Left hindlimb (tissue), 1 donor: ENCODE measurements at regions not wholly inside any gene's neighbourhood (a gene's known extent, or its start where the extent isn't known, plus 50 kb on each side); places are given as distances from the start of the nearest gene placed in this dataset.

Experiments
- DNase-seq: peaks from one replicate; pipeline ENCODE4 v3.0.0-alpha.2; 2018

DNA sequence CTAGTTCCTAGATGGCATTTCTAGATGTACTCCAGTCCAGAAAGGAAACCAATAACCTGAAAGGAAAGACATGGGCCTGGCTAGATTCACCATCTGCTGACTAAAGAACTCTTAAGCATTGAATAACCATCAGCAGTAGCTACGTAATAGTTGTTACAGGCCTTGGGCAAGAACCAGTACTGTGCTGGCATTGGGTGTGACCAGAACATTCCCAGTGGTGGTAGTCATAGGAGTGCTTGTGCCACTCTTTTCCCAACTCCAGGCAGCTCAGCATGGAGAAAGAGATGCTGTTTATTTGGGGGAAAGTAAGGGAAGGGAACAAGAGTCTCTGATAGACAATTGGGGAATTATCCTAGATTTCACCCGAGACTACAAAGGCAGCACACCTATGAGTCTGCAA lies 333.3 kb downstream of the SLC16A7 start:
- DNase-seq = no peak

DNA sequence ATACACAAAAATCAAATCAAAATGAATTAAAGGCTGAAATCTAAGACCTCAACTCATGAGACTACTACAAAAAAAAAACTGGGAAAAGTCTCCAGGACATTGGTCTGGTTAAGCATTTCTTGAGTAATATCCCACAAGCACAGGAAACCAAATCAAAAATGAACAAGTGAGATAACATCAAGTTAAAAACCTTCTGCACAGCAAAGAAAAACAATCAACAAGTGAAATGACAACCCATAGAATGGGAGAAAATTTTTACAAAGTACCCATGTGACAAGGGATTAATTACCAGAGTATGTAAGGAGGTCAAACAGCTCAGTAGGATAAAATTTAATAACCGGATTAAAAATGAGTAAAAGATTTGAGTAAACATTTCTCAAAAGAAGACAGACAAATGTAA lies 338.7 kb downstream of the SLC16A7 start:
- no peak for DNase-seq

DNA sequence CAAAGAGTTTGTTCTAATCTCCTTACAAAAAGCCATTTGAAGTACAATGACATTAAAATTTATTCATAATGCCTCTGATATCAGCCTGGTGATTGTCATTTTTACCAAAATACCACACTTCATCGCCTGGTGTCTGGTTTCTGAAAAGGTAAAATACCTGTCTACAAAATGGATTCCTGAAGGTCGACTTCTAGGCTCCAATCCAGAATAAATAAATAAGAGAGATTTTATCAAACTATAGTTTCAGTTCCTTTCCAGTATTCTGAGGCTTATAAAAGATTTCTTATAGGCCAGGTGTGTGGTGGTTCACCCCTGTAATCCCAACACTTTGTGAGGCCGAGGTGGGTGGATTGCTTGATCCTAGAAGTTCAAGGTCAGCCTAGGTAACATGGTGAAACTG lies 340.7 kb downstream of the SLC16A7 start:
- DNase-seq = no peak

DNA sequence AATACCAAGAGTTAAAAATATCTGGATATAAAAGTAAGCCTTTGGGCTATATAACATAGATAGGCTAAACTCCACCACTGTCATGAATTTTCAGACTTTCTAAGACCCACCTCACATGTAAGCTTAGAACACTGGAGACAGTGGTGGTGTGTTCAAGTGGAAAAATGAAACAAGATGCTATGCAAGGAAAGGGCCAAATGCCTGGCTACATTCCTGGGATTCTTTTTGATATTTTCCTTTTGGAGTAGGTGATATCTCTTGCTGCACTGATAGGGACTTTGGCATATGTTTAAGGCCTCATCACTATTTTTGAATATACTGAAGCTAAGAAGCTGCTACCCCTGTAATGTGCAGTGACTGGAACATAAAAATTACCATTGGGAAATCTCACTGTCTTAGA lies 341.3 kb downstream of the SLC16A7 start:
- no peak for DNase-seq

DNA sequence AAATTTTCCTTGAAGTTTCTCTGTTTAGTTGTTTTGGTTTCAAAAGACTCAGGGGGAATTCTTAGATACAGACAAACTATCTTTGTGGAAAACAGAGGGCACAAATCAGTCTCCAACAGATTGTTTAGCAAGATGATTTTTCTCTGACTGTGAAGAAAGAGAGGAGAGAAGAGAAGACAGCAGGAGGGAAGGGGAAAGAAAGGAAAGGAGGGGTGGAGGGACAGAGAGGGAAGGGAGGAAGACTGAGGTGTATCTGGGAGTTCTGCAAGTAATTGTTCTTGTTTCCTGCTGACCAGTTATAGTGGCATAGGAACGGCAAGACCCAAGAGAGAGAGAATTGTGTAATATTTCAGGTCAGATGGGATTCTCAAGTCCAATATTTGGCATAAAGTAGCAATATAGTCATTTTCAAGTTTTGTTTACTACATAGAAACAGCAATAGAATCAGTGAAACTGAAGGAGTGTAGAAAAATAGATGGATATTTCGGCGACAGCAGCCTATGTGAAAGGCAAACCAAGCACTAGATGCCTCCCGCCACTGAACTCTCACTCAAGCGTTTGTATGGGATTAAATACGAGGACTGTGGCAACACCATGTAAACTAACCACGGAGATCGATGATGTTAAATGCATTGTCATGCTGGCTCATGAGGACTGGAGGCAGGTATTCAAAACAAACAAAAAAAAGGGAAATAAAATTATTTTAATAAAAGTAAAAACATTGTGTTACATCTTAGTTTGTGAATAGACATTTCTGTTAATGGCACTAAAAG lies 342.5 kb downstream of the SLC16A7 start:
- DNase-seq = no peak

DNA sequence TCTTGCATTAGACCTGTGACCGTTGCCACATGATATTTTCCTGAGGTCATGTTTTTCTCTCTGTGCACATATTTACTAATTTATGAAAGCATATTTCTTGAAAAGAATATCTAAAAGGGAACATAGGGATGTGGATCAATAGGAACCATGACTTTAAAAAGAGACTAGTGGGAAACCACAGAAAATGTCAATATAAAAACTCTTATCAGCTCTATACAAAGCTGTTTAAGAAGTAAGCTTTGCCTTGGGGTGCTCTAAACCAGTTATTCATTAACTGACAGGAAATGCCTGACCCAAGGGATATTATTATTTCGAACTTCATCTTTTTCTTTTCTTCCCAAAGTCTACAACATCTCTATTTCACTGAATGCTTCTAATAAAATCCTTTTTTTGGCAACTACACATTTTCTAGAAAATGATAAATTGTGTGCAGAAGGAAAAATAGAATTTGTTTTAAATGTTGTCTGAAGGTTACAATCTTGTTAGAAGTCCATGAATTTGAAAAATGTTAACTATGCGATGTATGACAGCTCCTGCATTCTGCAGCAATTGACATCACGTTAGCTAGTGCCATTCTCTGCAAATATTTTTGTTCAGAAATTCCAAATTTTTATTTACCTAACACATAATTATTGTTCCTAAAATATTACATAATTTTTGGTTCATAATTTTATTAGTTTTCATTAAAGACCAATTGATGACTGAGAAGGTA lies 345.0 kb downstream of the SLC16A7 start:
- no peak for DNase-seq

DNA sequence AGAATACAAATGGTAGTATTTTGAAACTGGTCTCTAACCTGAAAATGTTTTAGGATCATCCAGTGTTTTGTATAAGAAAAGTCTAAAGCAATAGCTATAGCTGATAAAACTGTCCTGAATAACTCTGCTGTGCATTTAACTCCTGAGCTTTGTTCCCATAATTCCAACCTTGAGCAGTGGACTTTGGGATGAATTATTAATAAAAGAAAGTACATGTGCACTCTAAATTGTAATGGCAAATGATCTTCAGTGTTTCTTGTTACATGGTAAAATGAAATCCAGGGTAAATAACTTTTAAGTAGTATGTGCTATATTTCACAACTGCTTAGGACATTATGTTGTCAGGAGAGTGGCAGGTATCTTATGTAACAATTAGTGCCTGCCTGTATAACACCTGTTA lies 345.6 kb downstream of the SLC16A7 start:
- DNase-seq = no peak

DNA sequence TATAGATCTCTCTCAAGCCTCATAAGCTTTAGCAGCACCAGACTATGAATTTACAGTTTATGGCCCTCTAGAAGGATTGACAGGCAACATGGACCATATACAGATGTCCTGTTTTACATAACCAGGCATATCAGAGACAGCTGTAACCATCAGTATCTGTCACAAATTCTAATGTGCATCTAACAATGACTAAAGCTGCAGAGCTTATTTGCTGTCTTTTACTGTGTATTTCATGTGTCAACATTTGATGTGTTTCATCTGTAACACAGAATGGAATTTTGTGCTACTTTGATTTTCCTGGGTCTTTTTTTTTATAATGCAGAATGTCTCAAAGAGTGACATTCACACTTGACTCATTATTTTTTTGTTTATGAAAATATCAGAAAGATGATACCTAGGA lies 348.3 kb downstream of the SLC16A7 start:
- DNase-seq = no peak

DNA sequence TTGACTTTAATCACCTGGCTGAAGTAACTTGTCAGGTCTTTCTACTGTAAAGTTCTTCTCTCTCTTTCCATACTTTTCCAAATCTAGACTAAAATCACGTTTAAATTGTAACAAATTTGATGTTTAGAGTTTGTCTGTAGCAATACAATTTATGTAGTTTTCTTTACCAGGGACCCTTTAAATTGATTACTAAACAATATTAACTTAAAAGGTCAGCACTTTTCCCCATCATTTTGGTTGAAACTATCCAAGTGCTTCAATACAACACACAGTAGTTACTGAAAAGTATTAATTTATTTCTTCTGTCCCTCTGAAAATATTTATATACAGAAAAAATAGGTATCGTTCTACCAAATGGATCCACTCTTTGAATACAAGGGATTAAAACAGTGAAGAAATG lies 350.8 kb downstream of the SLC16A7 start:
- no peak for DNase-seq

DNA sequence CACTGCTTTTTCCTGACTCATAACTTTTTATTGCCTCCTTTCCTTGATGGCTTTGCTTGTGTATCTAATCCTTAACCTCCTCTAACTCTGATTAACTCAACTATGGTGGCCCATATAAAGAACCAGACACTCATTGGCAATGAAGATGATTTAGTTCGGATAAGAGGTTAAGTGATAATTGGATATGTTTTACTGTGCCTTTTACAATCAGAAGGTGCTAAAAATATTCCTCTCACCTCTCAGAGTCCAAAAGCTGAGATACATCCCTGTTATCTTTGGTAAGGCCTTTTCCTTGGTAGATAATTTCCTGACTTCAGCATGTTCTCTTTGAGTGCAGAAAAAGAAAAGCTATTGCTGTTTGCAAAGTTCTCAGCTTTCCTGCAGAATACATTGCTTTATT lies 367.7 kb downstream of the SLC16A7 start:
- no peak for DNase-seq

DNA sequence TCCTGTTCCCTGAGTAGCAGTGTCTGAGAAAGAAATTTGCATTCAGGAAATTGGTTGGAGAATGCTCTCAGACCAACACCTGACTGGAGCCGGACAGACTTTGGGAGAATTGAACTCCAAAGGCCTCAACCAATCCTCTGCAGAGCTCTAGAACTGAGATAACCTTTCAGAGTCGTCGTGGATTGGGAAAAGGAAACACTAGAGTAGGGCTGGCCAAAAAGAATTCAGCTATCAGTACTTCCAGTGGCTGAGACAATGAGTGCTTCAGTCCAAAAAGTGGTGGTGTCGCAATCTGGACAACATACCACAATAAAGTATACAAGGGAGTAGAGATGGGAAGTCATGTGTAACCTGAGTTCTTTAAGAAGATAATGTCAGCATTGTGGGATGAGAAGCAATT lies 377.1 kb downstream of the SLC16A7 start:
- DNase-seq = no peak

DNA sequence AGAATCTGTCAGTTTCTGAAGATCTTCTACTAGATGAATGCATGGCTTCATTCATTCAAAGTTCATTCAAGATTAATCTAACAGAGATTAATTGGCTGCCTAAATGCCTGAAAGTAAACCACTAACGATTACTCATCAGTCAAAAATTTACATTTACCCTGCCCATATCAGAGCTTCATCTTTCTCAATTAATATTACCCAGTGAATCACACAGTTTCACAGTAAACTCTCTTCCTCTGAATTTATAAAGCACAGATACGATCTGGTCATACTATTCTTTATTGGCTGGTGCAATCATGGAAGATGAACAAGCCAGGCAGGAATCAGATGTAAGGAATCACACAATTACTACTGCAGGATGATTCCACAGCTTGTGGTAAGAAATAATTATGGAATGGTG lies 377.7 kb downstream of the SLC16A7 start:
- no peak for DNase-seq

DNA sequence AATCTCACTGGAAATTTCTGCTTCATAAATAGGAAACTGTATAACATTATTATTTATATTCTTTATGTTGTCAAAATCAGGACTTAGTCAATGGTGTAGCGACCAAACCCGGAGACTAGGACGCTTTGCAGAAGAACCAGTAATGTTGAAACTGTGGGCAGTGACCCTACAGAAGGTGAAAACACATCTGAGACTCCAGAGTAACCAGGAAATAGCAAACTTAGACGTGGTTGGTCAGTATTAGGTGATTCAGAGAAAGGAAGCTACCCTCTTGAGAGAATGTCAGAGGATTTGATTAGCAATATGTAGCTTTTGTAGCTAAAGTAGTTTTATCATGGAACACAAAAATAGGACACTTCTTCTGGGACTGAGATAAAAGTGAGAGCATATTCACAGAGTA lies 381.9 kb downstream of the SLC16A7 start:
- DNase-seq = no peak

DNA sequence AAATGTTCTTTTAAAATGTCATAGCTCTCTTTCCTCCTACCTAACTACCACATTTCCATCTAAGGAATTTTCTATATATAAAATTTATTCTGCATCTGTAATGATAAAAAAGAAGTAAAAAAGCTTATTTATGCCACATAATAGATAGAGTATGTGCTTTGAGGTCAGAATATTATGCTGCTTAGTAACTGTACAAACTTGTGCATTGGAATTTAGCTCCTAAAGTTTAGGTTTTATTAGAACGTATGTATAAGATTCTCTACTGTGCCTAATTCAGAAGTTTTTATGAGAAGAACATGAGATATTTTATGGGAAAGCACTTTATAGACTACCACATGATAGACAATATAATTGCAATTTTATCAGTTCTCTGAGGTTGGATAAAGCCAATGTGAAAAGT lies 384.6 kb downstream of the SLC16A7 start:
- no peak for DNase-seq

DNA sequence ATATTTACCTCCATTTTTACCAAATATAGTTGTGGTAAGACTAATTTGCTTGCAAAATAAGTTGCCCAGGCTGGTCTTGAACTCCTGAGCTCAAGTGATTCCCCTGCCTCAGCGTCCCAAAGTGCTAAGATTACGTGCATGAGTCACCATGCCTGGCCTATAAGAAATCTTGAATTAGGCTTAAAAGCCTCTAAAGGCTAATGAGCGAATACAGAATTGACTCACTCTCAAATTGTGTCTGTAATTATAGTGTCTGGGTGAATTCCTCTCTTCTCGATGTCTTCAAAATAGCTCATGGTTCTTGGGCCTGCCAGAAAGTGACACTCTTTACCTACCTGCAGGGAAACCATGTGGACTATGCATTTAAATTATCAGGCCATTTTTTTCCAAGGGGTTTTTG lies 403.5 kb downstream of the SLC16A7 start:
- DNase-seq = no peak

DNA sequence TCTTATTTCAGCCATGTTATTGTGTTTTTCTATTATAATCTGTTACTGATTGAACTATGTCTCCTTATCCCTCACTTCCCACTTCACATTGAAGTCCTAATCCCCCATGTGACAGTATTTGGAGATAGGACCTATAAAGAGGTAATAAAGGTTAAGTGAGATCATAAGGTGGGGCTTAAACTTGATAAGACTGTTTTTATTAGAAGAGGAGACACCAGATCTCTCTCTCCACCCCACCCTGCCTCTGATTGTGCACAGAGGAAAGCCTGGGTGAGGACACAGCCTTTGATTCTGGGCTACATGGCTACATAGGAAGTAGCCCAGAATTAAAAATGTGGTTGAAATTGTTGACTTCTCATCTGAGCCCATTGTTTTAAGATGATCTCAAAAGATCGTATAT lies 414.7 kb downstream of the SLC16A7 start:
- no peak for DNase-seq

DNA sequence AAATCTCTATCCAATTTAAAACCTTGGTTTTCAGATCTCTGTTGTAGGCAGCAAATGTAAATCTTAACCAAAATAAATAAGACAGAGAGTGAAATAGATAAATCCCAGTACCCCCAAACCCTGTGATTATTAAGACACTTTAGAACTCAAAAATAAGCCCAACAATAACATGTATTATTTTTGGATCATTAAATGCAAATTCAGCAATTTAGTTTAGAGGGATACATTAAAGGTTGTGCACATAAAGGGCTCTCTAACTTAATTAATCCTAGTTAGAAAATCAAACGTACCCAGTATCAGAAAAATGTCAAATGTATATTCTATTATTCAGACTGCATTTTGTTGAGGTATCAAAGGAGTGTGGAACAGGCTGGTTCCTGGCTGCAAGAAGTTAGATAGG lies 416.8 kb downstream of the SLC16A7 start:
- DNase-seq = no peak

DNA sequence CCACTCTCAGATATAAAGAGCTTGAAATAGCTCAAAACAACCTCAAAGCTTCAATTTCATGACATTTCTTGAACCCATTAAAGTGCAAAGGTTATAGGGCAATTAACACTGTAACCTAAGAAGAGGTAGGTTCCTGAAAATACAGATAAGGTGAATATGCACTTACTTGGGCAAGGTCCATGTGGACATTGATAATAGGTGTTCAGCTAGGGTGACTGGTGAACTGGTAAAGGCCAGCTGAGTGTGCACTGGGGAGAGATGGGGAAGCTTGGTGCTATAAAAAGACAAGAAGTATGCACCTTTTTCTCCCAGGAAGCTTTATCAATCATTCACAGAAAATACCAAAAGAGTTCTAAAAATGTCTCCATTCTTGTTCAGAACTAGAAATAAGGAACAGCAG lies 418.6 kb downstream of the SLC16A7 start:
- no peak for DNase-seq

DNA sequence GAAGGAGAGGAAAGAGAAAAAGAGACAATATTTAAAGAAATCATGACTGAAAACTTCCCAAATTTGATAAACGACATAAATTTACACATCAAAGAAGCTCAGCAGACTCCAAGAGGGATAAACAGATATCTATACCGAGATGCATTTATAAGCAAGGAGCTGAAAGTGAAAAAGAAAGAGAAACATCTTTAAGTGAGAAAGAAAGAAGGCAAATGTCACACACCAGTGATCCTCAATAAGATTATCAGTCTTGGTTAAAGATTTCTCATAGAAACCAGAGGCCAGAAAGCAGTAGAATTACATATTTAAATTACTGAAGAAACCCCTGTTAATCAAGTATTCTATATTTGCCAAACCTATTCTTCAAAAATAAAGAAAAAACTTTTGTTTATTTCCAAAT lies 424.2 kb downstream of the SLC16A7 start:
- DNase-seq = no peak

DNA sequence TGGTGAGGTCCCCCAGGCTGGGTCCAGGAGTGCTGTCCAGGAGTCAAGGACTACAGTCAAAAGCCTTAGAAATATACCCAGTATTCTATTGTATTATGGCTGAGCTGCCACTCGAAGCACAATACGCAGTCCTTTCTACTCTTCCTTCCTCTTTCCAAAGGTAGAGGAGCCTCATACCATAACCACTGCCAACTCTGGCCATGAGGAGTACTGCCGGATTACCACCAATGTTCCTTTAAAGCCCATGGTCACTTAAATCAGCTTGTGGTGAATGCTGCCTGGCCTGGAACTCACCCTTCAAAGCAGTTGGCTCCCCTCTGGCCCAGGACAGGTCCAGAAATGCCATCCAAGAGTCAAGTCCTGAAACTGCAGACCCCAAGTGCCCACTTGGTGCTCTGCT lies 425.4 kb downstream of the SLC16A7 start:
- no peak for DNase-seq

DNA sequence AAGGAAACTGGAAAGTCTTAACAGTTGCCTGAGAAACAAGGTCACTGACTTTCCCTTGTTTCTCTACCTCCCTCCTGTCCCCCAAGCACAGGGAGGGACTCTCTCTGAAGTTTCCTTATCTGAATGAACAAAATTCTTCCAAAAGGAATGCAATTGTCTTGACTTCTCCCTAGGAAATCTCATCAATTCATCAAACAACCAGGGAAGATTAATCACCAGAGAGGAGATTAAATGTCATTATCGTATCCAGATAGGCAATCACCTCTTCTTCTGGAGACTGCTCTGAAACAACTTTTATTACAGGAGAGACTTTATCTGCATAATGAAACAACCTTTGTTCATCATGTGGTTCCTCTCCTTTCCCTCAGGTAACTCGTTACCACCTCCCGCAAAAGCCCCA lies 431.4 kb downstream of the SLC16A7 start:
- no peak for DNase-seq

DNA sequence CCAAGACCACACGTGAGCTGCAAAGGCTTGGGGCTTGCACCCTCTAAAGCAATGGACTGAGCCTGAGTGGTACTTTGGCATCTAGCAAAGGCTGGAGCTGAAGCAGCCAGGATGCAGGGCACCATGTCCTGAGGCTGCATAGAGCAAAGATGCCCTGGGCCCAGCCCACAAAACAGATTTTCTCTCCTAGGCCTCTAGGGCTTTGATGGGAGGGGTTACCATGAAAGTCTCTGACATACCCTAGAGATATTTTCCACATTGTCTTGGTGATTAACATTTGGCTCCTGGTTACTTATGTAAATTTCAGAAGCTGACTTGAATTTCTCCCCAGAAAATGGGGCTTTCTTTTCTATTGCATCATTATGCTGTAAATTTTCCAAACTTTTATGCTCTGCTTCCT lies 438.3 kb downstream of the SLC16A7 start:
- no peak for DNase-seq

DNA sequence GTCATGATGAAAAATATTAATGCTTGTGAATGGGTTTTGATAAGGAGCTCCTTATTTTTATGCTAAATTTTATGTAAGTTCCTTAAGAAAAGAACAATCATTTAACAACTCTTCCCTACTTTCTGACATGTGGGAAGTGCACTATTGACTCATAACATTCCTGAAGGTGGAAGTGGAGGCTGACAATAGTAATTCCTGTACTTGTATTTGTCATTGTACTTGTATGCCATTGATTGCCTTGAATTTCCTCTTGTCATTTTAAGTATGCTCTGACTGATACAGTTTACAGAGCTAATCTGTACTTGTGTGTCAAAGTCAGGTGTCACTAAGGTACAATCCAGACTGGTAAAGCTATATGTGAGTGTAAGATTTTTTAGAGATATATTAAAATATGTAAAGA lies 440.0 kb downstream of the SLC16A7 start:
- no peak for DNase-seq

DNA sequence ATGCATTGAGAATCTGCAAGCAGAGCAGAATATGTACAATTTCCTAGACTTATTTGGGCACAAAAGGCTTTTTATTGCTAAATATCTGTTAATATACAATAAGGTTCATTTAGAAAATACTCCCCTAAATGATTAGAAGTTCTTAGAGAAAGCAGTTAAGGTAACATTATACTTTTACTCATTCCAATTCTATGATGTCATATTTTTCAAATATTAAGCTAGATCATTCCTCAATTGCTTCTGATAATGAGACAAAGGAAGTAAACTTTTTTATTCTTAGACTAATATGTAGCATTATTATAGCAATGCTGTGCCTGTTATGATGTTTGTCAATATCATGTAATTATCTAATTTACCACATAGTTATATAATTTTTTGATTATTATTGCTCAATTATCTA lies 447.0 kb downstream of the SLC16A7 start:
- DNase-seq = no peak

DNA sequence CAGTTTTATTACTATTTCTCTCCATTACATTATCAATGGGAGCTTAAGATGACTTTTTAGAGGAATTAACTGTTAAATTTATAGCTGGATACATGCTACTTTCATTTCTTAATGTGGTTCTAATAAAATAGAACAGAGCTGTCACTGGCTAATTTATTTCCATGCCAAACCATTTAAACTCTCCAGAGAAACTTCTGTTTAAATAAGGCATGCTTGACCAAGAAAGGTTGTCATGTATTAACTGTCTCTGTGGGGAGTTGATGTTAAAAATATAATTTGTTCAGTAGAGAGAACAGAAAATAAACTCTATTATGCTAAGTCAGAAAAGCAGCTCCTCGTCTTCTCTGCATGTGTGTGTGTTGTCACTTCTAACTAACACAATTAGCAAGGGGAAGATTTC lies 447.4 kb downstream of the SLC16A7 start:
- no peak for DNase-seq
